Stomach smooth muscle (tissue), 2 donors: ENCODE measurements at regions not wholly inside any gene's neighbourhood (a gene's known extent, or its start where the extent isn't known, plus 50 kb on each side); places are given as distances from the start of the nearest gene placed in this dataset.

Experiments
- H3K27ac ChIP-seq: one replicate; pipeline ENCODE4 v1.7.0; 2013; ENCODE audit warnings: mild to moderate bottlenecking, low read length, inconsistent platforms
- H3K27me3 ChIP-seq, 2 donors: one replicate each; pipeline ENCODE4 v1.7.0; 2013; ENCODE audit warnings: low read length in 2 of 2; ENCODE audit not compliant: insufficient read depth in 2 of 2, control insufficient read depth in 1 of 2
- H3K36me3 ChIP-seq, 2 donors: one replicate each; pipeline ENCODE4 v1.7.0; 2013; ENCODE audit warnings: low read length in 2 of 2; ENCODE audit not compliant: control insufficient read depth in 2 of 2, insufficient read depth in 2 of 2
- H3K4me1 ChIP-seq: one replicate; pipeline ENCODE4 v1.7.0; 2013; ENCODE audit warnings: low read length; ENCODE audit not compliant: control insufficient read depth, insufficient read depth
- H3K4me3 ChIP-seq, 2 donors: one replicate each; pipeline ENCODE4 v1.7.0; 2013; ENCODE audit warnings: low read length in 2 of 2
- H3K9ac ChIP-seq, 2 donors: one replicate each; pipeline ENCODE4 v1.7.0; 2013; ENCODE audit warnings: low read length in 2 of 2, mild to moderate bottlenecking in 1 of 2
- H3K9me3 ChIP-seq, 2 donors: one replicate each; pipeline ENCODE4 v1.7.0; 2013; ENCODE audit warnings: low read length in 2 of 2; ENCODE audit not compliant: control insufficient read depth in 2 of 2
- donor health status: healthy.
- donor health status: Pancreatic carcinoma.

DNA sequence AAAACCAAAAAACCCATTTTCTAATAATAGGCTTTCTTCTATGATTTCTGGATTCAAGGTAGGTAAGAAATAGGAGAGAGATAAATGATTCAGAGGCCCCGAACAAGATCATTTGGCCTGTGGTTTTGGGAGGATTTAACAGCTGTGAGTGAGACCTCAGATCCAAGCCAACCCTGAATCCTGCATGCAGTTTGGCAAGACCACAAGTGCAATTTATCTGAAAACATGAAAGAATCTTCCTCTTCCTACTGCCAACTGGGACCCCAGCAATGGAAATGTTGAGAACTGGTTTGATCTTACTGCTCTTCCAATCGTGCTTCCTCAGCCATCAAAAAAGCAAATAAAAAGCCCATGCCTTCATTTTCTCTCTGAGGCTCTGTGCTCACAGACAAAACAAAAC, 519.7 kb upstream of the TBX3 start:
- H3K27me3 ChIP-seq = no peaks in the 10 kb centered on the region
- no peak overlapping the region for H3K9ac ChIP-seq
- H3K4me1 ChIP-seq = peaks cover 5% of the 10 kb centered on the region
- H3K4me3 ChIP-seq = no peak overlapping the region
- H3K36me3 ChIP-seq = no peaks in the 10 kb centered on the region
- no peak overlapping the region for H3K27ac ChIP-seq
- H3K9me3 ChIP-seq = no peaks in the 10 kb centered on the region

DNA sequence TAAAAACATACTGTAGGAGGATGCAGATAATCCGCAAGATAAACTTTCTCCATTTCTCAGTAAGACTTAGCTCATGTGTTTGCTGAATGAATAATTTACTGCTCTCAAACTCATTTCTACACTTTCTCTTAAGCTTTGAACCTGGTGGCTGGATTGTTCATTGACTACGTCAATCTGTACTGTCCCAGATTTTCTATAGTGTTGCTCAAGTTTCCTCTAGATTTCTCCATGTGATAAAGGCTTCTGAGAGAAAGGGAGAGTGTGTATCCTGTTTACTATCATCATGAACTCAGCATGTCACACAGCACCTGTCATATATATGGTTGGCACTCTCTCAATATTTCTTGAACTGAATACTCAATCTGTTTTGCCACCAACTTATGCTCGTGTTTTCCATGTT, 518.0 kb upstream of the TBX3 start:
- H3K36me3 ChIP-seq = no peaks in the 10 kb centered on the region
- no peaks in the 10 kb centered on the region for H3K9me3 ChIP-seq
- H3K9ac ChIP-seq = no peak overlapping the region
- peaks cover 5% of the 10 kb centered on the region for H3K4me1 ChIP-seq
- no peak overlapping the region for H3K27ac ChIP-seq
- no peak overlapping the region for H3K4me3 ChIP-seq
- no peaks in the 10 kb centered on the region for H3K27me3 ChIP-seq

DNA sequence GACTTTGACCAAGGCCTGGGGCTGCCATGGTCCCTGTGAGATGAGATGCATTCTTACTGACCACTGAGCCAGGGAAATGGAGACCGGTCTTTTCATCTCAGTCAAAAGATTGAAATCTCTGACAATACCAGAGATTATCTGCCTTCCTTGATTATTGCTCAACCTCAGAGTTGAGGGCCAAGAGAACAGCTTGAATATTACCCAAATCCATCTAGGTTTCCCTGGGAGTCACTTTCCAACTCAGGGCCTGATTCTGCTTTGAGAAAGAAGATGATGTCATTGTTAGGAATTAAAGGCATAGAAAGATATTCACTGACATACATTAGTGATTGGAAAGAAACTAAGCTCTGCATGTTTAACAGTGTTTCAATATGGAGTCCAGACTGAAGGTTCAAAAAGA, 515.9 kb upstream of the TBX3 start:
- Histone ChIP-seq H3K36me3 (no peaks in the 10 kb centered on the region), H3K27me3 (no peaks in the 10 kb centered on the region), H3K4me3 (no peak overlapping the region), H3K4me1 (no peaks in the 10 kb centered on the region), H3K27ac (no peak overlapping the region), H3K9ac (no peak overlapping the region), H3K9me3 (no peaks in the 10 kb centered on the region)

DNA sequence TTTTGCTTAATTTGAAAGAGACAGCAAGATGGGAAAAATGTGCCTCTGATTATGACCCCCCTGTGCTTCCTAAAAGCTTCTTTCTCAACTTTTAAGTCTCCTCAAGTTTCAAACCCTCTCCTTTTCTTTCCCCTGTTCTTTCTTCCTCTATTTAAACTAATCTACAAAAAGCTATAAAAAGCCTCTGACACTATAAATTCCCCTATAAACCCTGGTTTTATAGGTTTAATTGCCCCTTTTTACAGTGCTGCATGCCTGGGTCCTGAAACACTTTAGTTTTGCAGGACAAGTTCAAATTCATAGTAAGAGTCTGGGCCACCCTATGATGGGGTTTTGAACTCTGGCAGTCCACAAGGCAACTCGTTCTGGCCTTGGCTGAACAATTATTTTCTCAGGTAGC, 510.9 kb upstream of the TBX3 start:
- Histone ChIP-seq H3K4me3 (no peak overlapping the region), H3K9ac (no peak overlapping the region)

DNA sequence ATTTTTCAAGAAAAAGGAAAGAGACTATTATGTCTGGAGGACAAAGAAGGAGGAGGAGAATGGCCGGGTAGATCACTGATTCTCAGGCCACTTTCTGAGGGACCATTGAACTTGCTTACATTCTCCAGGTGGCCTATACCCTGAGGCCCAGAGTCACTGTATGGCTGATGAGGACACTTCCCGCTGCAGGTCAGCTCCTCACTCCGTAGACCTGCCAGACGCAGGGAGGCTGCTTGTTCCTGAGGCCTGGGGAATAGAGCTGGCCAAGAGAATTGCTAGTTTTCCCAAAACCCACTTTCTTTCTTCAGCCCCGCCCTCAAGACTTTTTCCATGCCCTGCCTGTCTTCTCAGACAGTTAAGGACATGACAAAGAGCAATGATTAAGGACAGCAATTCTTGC, 510.5 kb upstream of the TBX3 start:
- Histone ChIP-seq H3K27ac (no peak overlapping the region), H3K9ac (no peak overlapping the region), H3K36me3 (no peaks in the 10 kb centered on the region), H3K9me3 (no peaks in the 10 kb centered on the region), H3K27me3 (no peaks in the 10 kb centered on the region), H3K4me3 (no peak overlapping the region), H3K4me1 (no peaks in the 10 kb centered on the region)

More for the DNA sequence above, 510.9 kb upstream of the TBX3 start:
- no peaks in the 10 kb centered on the region for H3K4me1 ChIP-seq
- no peaks in the 10 kb centered on the region for H3K36me3 ChIP-seq
- H3K27ac ChIP-seq = no peak overlapping the region
- H3K9me3 ChIP-seq = no peaks in the 10 kb centered on the region
- no peaks in the 10 kb centered on the region for H3K27me3 ChIP-seq

DNA sequence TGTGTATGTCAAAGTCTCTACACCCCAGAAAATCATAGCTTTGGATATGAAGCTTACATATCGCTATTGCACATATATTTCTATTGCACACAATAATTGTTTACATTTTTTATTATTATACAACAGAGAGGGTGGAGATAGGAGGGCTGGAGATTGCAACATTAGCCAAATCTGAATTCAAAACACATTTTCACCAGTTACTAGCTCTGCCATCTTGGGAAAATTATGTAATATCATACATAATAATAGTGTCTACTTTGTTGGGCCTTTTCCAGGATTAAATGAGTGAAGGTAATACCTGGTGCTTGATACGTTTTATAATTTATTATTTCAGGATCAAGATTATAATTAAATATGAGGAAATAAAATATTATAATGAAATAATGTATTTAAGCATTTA, 507.4 kb upstream of the TBX3 start:
- no peak overlapping the region for H3K27ac ChIP-seq

DNA sequence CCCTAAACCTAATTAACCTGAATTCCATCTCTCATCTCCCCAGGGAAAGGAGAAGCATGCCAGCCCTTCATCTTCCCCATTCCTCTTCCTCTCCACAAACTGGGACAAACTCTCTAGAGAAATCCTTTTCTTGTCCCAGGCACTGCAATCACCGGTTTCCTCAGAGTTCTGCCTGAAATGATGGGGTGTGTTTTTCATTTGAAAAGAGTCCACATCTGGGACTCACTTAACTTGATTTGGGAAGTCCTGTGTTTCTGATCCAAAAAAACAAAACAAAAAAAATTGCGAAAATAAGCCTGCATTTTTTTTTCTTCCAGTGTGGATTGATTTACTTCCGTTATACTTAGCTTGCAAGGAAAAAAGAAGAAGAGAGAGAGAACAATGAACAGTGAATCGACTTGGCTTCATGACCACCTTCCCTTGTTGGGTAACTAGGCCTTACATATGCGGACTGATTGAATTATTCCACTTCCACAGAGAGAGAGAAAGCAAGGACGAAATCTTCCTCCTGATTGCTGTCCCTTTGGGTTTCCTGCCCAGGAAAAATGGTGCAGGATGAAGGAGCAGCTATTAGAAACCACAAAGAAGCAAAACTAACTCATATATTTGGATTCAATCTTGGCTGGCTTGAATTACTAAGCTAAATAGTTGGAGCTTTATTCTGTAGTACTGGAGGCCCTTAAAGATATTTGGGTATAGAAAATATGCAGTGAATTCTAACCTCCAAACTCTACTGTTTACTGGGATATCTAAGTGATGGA, 506.2 kb upstream of the TBX3 start:
- H3K27ac ChIP-seq = no peak overlapping the region
- H3K4me1 ChIP-seq = no peaks in the 10 kb centered on the region
- peaks cover 4 to 5% of the 10 kb centered on the region in 2 donors for H3K9me3 ChIP-seq
- H3K4me3 ChIP-seq = no peak overlapping the region
- no peak overlapping the region for H3K9ac ChIP-seq
- H3K36me3 ChIP-seq = no peaks in the 10 kb centered on the region
- H3K27me3 ChIP-seq = no peaks in the 10 kb centered on the region

More for the DNA sequence above, 507.4 kb upstream of the TBX3 start:
- H3K9me3 ChIP-seq = no peaks in the 10 kb centered on the region
- no peak overlapping the region for H3K9ac ChIP-seq
- H3K4me1 ChIP-seq = no peaks in the 10 kb centered on the region
- no peaks in the 10 kb centered on the region for H3K27me3 ChIP-seq
- no peaks in the 10 kb centered on the region for H3K36me3 ChIP-seq
- no peak overlapping the region for H3K4me3 ChIP-seq

DNA sequence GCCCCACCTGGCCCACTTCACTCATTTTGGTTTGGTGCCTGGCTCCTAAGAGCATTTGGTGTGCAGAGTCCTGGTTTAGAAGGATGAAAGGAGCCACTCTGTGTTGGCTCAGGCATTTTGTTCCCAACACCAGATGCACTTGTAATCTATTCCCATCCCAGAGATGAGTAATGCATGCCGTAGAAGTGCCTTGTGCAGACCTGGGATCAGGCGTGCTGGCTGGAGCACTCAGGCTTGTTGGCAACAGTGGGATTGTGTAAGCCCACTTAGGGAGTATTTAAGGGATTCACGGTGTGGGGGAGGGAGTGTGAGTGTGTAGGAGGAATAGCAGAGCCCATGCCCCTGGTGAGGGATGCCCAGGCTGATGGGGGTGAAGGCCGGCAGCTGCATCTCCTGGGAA, 501.5 kb upstream of the TBX3 start:
- H3K4me3 ChIP-seq = no peak overlapping the region
- no peak overlapping the region for H3K9ac ChIP-seq
- no peaks in the 10 kb centered on the region for H3K27me3 ChIP-seq
- H3K9me3 ChIP-seq = peaks cover 4 to 5% of the 10 kb centered on the region in 2 donors
- no peaks in the 10 kb centered on the region for H3K4me1 ChIP-seq
- H3K27ac ChIP-seq = no peak overlapping the region
- H3K36me3 ChIP-seq = no peaks in the 10 kb centered on the region

DNA sequence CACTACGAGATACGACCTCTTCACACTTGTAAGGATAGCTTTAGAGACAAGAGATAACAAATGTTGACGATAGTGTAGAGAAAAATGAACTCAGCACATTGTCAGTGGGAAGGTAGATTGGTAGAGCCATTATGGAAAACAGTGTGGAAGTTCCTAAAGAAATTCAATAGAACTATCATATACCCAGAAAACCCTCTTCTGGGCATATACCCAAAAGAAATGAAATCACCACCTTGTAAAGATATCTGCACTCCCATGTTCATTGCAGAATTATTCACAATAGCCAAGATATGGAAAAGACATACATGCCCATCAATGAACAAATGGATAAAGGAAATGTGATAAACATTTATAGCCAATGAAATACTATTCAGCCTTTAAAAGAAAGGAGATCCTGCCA, 499.8 kb upstream of the TBX3 start:
- Histone ChIP-seq H3K27ac (no peak overlapping the region), H3K9me3 (peaks cover 4 to 5% of the 10 kb centered on the region in 2 donors), H3K9ac (no peak overlapping the region), H3K36me3 (no peaks in the 10 kb centered on the region), H3K27me3 (no peaks in the 10 kb centered on the region), H3K4me1 (no peaks in the 10 kb centered on the region), H3K4me3 (no peak overlapping the region)

DNA sequence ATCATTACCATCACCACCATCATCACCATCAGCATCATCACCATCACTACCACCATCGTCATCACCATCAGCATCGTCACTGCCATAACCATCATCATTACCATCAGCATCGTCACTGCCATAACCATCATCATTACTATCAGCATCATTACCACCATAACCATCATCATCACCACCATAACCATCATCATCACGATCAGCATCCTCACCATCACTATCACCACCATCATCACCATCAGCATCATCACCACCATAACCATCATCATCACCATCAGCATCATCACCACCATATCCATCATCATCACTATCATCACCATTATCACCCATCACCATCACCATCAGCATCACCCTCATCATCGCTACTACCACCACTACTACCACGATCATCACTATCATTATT, 493.9 kb upstream of the TBX3 start:
- Histone ChIP-seq H3K27ac (no peak overlapping the region), H3K4me1 (peaks cover 7% of the 10 kb centered on the region), H3K4me3 (no peak overlapping the region), H3K9ac (no peak overlapping the region), H3K9me3 (no peaks in the 10 kb centered on the region), H3K27me3 (peaks cover 0 to 2% of the 10 kb centered on the region in 2 donors), H3K36me3 (no peaks in the 10 kb centered on the region)

DNA sequence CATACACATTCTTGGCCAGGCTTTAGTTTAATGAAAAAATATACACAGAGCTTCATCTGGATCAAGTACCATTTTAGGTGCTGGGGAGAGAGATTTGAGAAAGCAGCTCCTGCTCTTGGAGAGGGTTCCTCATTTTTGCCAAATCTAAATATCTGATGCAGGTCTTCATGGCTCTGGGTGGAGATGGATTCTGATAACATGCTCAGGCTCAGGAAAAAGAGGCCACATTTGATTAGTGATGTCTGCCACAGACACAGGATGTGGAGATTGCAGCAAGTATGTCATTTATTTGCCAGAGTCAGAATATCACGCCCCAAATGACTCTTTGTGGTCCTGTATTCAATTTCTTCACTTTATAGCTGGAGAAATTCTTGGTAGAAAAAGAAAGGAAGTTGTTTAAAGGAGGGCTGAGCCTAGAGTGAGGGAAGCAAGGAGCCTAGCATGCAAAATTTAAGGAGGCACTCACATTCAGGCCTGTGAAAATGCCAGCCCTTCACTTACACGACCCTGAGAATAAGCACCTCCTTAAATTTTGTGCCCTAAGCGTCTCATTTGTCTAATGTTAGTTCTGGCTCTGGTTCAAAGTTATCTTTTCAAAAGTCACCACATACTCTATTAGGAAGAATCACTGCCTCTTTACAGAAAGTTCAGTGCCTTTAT, 492.9 kb upstream of the TBX3 start:
- Histone ChIP-seq H3K36me3 (no peaks in the 10 kb centered on the region), H3K9ac (no peak overlapping the region), H3K27me3 (peaks cover 0 to 2% of the 10 kb centered on the region in 2 donors), H3K4me3 (no peak overlapping the region), H3K9me3 (no peaks in the 10 kb centered on the region), H3K4me1 (peaks cover 7% of the 10 kb centered on the region), H3K27ac (no peak overlapping the region)
